Activated naive CD4-positive, alpha-beta T cell treated with anti-CD3 and anti-CD28 coated beads, Interleukin-2, amount 10 ng/mL, durations not matched to agents 7 days and 5 days (primary cell): ENCODE measurements at regions not wholly inside any gene's neighbourhood (a gene's known extent, or its start where the extent isn't known, plus 50 kb on each side); places are given as distances from the start of the nearest gene placed in this dataset.
A peak's percentile ranks its signal among the peaks of the same experiment; 100 is the strongest.
"Not testable (repeated sequence)": the region's sequence is repeated elsewhere in the genome, so short reads cannot be mapped to it uniquely, and the experiment has no call there.

Experiments
- CTCF ChIA-PET: fragments of 350-600 bp; sonication (Branson Sonifier 250); formaldehyde crosslinking; loops from one replicate; lab custom pipeline; 2021; ENCODE audit warnings: antibody characterized with exemption; lab: Charles Lee
- DNase-seq: peaks from one replicate; pipeline ENCODE4 v3.0.0-alpha.2; 2020
- H3K27ac Mint-ChIP-seq: one replicate; pipeline ENCODE4 v1.8.0; 2021; ENCODE audit warnings: mild to moderate bottlenecking, moderate library complexity, mixed read lengths
- H3K27me3 Mint-ChIP-seq: one replicate; pipeline ENCODE4 v1.8.0; 2021; ENCODE audit warnings: mild to moderate bottlenecking, mixed read lengths
- H3K36me3 Mint-ChIP-seq: one replicate; pipeline ENCODE4 v1.8.0; 2021; ENCODE audit warnings: mixed read lengths
- H3K4me1 Mint-ChIP-seq: one replicate; pipeline ENCODE4 v1.8.0; 2021; ENCODE audit warnings: mixed read lengths
- H3K4me3 Mint-ChIP-seq: one replicate; pipeline ENCODE4 v1.8.0; 2021; ENCODE audit warnings: mild to moderate bottlenecking, moderate library complexity, mixed read lengths
- H3K9me3 Mint-ChIP-seq: one replicate; pipeline ENCODE4 v1.8.0; 2021; ENCODE audit warnings: mixed read lengths

DNA sequence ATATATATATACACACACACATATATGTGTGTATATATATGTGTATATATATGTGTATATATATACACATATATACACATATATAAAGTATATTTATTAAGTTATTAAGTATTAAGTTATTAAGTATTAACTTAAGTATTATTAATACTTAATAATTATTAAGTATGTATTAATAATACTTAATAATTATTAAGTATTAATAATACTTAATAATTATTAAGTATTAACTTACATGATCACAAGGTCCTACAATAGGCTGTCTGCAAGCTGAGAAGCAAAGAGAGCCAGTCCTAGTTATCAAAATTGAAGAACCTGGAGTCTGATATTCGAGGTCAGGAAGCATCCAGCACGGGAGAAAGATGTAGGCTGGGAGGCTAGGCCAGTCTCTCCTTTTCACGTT is 130.1 kb upstream of the FAM3C start:
- DNase-seq, H3K27ac Mint-ChIP-seq, H3K9me3 Mint-ChIP-seq, H3K4me3 Mint-ChIP-seq, H3K36me3 Mint-ChIP-seq, H3K27me3 Mint-ChIP-seq: not testable (repeated sequence)
- peaks cover 24% of the 10 kb centered on the region for H3K4me1 Mint-ChIP-seq
- CTCF ChIA-PET, result interaction anchor here (1.8 kb wide), 1 partner anchor 19 kb away, joined by 4 read pairs; no protein-coding TSS in a partner anchor

DNA sequence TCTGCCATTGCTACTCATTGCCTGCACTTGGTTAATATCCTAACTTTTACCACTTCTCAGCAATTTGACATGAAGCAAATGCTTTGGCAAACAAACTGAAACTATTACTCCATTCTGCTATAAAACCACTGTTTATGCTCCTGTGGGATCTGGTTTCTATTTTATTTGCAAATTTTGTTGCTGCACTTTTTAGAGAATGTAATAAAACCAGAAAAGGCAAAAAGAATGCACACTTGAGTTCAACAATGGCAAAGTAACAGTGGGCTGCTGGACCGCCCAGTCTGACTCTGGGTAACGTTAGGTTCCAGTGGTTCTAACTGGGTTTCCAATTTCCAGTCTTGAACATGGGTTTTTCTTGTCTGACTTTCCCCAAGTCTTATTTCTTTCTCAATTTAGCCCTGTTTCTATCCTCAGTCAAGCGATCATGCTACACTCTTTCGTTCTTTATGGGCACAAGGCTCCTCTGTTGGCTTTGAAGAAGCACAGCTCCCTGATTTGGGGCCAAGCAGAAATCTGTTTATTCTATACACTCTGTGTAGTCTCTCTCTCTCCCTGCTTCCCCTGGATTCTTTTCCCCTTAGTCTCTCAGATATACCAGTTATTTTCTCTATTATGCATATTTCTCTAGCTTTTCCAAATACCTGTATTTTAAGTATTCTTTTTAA is 129.2 kb upstream of the FAM3C start:
- Mint-ChIP-seq H3K27me3 (no peaks in the 10 kb centered on the region), H3K36me3 (no peaks in the 10 kb centered on the region), H3K9me3 (no peaks in the 10 kb centered on the region), H3K27ac (no peak overlapping the region), H3K4me1 (peaks cover 15% of the 10 kb centered on the region), H3K4me3 (no peak overlapping the region)
- DNase-seq, result no peak
- CTCF ChIA-PET, result no interaction called here

DNA sequence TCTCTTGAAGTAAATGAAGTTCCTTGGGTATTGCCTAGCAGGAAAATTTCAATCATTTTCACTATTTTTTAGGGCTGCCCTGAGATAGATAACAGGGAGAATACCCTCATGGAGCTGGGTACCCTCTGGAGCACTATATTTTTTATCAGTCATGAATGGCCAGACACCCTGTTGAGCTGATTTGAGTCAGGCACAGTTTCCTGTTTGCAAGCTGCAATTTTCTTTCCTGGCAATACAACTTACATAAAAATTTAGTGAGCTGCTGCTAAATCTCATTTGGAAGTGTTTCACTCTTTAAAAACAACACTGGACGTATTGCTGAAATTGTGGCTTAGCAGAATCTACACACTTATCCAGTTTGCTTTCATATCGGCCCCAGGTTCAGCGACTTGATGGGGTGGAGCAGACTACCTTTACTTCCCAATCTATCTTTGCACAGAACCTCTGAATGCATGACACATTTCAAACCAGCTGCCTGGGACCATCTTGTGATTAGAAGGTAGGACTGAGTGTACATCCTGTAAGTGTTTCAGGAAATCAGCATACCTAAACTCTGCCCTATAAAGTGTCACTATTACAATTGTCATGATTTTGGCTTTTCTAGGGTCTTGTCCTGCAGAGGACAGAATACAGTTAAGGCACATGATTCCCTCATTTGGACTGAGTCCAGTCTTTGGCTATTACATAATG is 125.7 kb upstream of the FAM3C start:
- H3K4me3 Mint-ChIP-seq, result no peak overlapping the region
- no peak overlapping the region for H3K27ac Mint-ChIP-seq
- no peaks in the 10 kb centered on the region for H3K27me3 Mint-ChIP-seq

DNA sequence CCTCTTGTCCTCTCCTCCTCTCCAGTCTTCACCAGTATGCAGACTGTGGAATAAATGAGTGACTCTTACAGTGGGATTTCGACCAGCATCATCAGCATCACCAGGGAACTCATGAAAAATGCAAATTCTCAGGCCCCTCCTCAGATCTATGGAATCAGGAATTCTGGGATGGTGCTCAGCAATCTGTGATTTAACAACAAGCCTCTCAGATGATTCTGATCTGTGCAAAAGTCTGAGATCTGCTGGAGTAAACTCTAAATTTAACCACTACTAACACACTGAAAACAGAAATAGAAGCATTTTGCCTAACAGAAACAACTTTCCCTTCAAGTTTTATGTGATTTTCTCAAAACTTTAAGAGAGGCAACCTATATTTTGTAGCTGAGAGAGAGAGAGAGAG is 124.8 kb upstream of the FAM3C start:
- Mint-ChIP-seq H3K27me3 (no peaks in the 10 kb centered on the region), H3K27ac (no peak overlapping the region), H3K9me3 (no peaks in the 10 kb centered on the region), H3K36me3 (no peaks in the 10 kb centered on the region), H3K4me1 (no peaks in the 10 kb centered on the region), H3K4me3 (no peak overlapping the region)
- CTCF ChIA-PET, result interaction anchor here (1.9 kb wide), 1 partner anchor 154 kb away, joined by 4 read pairs; no protein-coding TSS in a partner anchor
- no peak for DNase-seq

More for the DNA sequence above, 125.7 kb upstream of the FAM3C start:
- no peaks in the 10 kb centered on the region for H3K36me3 Mint-ChIP-seq
- H3K4me1 Mint-ChIP-seq, result no peaks in the 10 kb centered on the region
- DNase-seq, result no peak
- CTCF ChIA-PET, result no interaction called here
- no peaks in the 10 kb centered on the region for H3K9me3 Mint-ChIP-seq

DNA sequence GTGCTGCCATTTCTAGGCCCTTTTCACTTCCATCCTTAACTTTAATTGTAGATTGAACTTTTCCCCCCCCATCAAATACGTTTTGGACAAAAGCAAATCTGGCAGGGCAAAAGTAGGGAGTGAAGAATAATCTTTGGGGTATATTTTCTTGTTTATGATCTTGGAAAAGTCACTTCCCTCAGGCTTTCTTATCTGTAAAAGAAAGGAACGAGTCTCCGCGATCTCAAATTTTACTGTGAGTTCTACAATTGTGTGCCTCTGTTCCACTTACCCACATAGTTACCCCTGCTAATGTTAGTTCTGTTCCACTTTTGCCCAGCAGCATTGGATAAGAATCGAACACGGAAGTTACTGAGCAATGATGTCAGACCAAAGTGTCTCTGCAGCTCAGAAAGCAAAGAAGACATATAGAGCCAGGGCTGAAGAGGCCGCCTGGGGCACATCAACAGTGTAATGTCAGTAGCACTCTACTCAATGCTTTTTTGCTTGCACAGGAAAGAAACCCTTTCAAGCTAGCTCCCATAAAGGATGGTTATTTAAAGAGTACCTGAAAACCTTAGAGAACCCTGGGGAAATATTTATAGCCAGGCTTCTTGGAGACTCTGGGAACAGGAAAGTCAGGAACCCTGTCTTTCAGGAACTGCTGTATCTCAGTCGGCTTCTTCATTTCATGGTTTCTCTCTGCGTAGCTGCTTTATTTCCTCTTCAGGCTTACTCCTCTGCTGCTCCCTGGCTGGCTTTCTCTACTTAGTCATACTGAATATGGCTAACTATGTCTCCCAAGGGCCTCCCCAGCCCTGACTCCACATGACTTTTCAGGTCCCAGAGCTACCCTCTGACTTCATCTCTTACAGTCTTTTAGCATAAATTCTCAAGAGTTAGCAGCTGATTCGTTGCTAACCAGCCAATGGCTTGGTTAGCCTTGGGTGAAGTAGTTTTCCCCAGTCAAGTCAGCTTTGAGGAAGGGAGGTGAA is 123.7 kb upstream of the FAM3C start:
- CTCF ChIA-PET, result interaction anchor here (1.2 to 1.9 kb wide), 3 partner anchors 25 to 156 kb away, joined by 4 to 5 read pairs (median 4); no protein-coding TSS in a partner anchor
- Mint-ChIP-seq H3K4me1 (no peaks in the 10 kb centered on the region), H3K9me3 (no peaks in the 10 kb centered on the region), H3K4me3 (no peak overlapping the region), H3K27me3 (no peaks in the 10 kb centered on the region), H3K36me3 (no peaks in the 10 kb centered on the region), H3K27ac (no peak overlapping the region)
- DNase-seq, result no peak

DNA sequence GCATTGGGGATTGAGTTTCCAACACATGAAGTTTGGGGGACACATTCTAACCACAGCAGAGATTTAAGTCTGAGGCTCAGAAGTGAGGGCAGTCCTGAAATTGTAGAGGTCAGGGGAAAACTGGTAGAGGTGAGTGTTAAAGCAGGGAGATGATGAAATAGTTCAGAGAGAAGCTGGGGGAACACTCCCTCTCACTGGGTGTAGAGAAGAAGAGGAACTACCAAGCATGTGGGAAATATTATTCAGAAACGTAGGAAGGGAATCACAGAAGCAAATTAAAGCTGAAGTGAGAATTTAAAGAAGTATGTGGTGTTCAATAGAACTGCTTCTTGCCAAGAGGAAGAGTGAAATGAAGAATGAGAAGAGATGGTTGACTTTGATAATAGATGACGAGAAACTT is 121.5 kb upstream of the FAM3C start:
- CTCF ChIA-PET, result interaction anchor here (1.1 kb wide), 1 partner anchor 150 kb away, joined by 3 read pairs; no protein-coding TSS in a partner anchor
- no peaks in the 10 kb centered on the region for H3K4me1 Mint-ChIP-seq

DNA sequence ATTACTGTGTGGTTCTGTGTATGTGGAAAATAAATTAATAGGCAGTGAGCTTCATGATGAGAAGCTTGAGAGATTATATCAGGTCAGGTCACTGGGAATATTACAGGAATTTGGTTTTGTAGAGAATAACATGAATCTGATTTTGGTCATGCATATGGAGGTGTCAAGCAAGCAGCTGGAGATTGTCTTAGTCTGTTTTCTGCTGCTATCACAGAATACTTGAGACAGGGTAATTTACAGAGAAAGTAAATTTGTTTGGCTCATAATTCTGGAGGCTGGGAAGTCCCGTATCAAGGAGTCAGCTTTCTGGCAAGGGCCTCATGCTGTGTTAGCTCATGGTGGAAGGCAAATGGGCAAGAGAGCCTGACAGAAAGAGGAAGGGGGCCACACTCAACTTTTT is 120.7 kb upstream of the FAM3C start:
- Mint-ChIP-seq H3K9me3 (peaks cover 2% of the 10 kb centered on the region), H3K27me3 (no peaks in the 10 kb centered on the region), H3K4me3 (no peak overlapping the region), H3K36me3 (no peaks in the 10 kb centered on the region), H3K4me1 (no peaks in the 10 kb centered on the region), H3K27ac (no peak overlapping the region)
- DNase-seq, result no peak
- CTCF ChIA-PET, result no interaction called here

More for the DNA sequence above, 121.5 kb upstream of the FAM3C start:
- Mint-ChIP-seq H3K27ac (no peak overlapping the region), H3K9me3 (no peaks in the 10 kb centered on the region), H3K4me3 (no peak overlapping the region), H3K27me3 (no peaks in the 10 kb centered on the region), H3K36me3 (no peaks in the 10 kb centered on the region)
- DNase-seq, result no peak

DNA sequence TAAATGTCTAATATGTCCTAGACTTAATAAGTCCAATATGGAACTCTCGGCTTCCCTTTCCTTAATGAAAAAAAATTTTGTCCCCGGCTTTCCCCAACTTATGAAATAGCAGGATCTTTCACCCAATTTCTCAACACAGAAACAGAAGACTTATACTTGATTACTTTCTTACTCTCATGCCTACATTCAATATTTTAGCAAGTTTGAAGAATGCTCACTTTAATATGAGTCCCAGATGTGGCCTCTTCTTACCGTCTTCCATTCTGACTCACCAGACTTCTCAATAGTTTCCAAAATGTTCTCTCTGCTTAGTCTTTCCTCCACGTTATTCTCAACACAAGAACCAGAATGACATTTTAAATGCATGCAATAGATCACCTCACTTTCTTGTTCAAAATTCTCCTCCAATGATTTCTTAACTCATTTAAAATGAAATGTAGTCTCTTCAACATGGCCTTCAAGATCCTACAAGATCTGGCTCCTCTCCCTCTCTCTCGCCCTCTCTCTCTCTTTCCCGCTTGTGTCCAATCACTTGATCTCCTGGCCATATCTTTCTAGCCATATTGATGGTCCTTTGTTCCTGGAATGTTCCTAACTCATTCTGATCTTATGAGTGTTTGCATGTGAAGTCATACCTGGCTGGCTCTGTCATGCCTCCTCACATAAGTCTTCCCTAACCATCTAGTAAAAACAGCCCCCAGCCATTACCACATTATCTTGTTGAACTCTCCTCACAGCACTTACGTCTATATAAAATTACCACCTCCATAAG is 119.7 kb upstream of the FAM3C start:
- no peaks in the 10 kb centered on the region for H3K36me3 Mint-ChIP-seq
- H3K9me3 Mint-ChIP-seq, result peaks cover 7% of the 10 kb centered on the region
- CTCF ChIA-PET, result no interaction called here
- no peak overlapping the region for H3K4me3 Mint-ChIP-seq
- DNase-seq, result no peak
- no peaks in the 10 kb centered on the region for H3K4me1 Mint-ChIP-seq
- no peak overlapping the region for H3K27ac Mint-ChIP-seq
- H3K27me3 Mint-ChIP-seq, result no peaks in the 10 kb centered on the region

DNA sequence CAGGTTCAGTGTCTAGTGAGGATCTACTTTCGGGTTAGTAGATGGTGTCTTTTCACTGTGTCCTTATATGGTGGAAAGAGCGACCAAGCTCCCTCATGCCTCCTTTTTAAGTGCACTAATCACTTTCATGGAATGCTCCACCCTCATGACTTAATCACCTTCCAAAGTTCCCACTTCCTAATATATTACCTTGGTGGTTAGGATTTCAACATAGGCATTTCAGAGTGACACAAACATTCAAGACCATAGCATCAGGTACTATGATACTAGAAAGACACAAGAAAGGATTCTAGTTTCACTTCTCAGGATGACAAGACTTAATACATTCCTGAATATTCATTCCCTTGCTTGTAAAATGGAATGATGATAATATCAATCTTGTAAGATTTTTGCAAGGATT is 119.1 kb upstream of the FAM3C start:
- DNase-seq, result no peak
- Mint-ChIP-seq H3K4me1 (no peaks in the 10 kb centered on the region), H3K27me3 (no peaks in the 10 kb centered on the region), H3K27ac (no peak overlapping the region), H3K4me3 (no peak overlapping the region), H3K9me3 (peaks cover 13% of the 10 kb centered on the region), H3K36me3 (no peaks in the 10 kb centered on the region)
- CTCF ChIA-PET, result interaction anchor here (1.4 kb wide), 1 partner anchor 148 kb away, joined by 5 read pairs; no protein-coding TSS in a partner anchor

DNA sequence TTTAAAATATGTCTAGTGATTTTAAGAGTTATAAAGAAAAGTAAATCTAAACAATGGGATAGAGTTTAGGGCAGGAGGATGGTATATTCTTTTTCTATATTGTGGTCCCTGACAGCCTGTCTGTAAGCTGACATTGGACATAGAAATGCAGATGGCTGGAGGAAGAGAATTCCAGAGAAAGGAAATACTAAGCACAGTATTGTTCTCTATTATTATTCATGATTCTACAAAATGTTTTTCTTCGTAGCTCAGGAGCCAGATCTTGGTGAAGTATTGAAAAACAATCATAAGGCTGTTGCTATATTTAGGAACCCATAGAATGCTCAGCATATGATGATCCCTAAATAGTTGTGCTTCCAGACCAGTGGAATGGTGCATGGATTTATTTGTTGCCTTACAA is 117.0 kb upstream of the FAM3C start:
- Mint-ChIP-seq H3K36me3 (peaks cover 2% of the 10 kb centered on the region), H3K4me1 (no peaks in the 10 kb centered on the region), H3K27ac (no peak overlapping the region), H3K4me3 (no peak overlapping the region), H3K27me3 (no peaks in the 10 kb centered on the region), H3K9me3 (peaks cover 21% of the 10 kb centered on the region)
- CTCF ChIA-PET, result no interaction called here
- no peak for DNase-seq

DNA sequence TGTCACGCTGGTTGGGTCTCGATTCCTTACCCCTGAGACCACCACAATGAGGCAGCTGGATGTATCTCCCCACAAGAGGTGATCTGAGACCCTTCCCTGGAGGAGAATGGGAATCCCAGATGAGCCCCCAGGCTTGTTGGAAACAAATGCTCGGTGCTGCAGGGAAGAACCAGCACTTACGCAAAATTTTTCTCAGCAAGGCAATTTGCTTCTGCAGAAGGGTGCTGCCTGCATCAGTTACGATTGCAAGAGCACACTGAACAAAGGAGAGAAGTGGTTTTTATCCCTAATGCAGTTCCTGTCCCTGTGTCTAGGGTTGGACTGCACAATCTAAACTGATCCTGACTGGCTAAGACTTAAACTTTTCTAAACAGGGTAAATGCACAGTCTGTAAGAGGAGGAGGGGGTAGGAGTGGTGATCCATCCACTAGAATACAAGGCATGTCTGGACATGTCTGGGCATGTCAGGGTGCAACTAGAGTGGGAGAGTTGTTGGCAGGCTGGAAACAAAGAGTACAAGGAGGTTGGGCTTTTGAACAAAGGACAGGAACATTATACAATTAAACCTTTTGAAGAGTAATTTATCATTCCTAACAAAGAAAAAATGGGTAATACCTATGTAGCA is 114.9 kb upstream of the FAM3C start:
- CTCF ChIA-PET, result no interaction called here
- H3K9me3 Mint-ChIP-seq, result peaks cover 36% of the 10 kb centered on the region
- no peak overlapping the region for H3K4me3 Mint-ChIP-seq
- H3K27ac Mint-ChIP-seq, result peak overlapping the region; percentile 42
- H3K27me3 Mint-ChIP-seq, result no peaks in the 10 kb centered on the region
- no peak for DNase-seq
- no peaks in the 10 kb centered on the region for H3K4me1 Mint-ChIP-seq
- peaks cover 2% of the 10 kb centered on the region for H3K36me3 Mint-ChIP-seq

DNA sequence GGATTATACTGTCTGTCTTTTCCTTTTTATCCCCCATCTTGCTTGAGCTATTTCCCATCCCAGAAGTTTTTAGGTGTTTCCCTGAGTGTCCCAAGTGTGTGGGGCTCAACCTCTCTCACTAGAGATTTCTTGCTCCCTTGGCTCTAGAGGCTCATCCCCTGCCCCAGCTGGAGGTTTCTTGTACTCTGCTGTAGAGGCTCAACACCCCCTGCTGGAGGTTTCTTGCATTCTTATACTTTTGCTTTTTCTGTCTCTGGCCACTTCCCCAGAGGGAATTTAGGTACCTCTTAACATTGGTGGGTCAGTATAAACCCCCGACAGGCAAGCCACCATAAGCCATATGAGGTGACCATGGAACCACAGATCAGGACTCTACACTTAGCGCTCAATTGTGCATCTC is 114.2 kb upstream of the FAM3C start:
- Mint-ChIP-seq H3K4me1 (no peaks in the 10 kb centered on the region), H3K27ac (no peak overlapping the region), H3K27me3 (no peaks in the 10 kb centered on the region), H3K9me3 (peaks cover 42% of the 10 kb centered on the region), H3K36me3 (peaks cover 2% of the 10 kb centered on the region), H3K4me3 (no peak overlapping the region)
- no peak for DNase-seq
- CTCF ChIA-PET, result no interaction called here

DNA sequence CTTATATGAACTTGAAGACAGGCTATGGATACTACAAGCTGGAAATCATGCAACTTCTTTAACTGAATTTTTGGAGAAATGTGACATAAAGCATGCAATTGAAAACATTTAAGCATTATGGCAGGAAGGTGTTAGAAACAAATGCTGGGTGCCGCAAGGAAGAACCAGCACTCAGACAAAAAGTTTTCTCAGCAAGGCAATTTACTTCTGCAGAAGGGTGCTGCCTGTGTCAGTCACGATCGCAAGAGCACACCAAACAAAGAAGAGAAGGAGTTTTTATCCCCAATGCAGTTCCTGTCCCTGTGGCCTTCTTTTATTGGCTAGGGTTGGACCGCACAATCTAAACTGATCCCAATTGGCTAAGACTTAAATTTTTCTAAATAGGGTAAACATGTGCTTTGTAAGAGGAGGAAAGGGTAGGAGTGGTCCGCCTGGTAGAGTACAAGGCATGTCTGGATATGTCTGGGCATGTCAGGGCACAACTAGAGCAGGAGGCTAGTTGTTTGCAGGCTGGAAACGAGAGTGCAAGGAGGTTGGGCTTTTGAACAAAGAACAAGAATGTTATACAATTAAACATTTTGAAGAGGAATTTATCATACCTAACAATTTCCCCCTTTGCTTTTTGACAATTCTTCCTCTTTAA is 109.6 kb upstream of the FAM3C start:
- no peaks in the 10 kb centered on the region for H3K4me1 Mint-ChIP-seq
- no peak overlapping the region for H3K27ac Mint-ChIP-seq
- CTCF ChIA-PET, result no interaction called here

More for the DNA sequence above, 109.6 kb upstream of the FAM3C start:
- no peaks in the 10 kb centered on the region for H3K27me3 Mint-ChIP-seq
- peaks cover 2% of the 10 kb centered on the region for H3K36me3 Mint-ChIP-seq
- peaks cover 46% of the 10 kb centered on the region for H3K9me3 Mint-ChIP-seq
- H3K4me3 Mint-ChIP-seq, result no peak overlapping the region
- no peak for DNase-seq
